Panc1 (cell line): ENCODE measurements at regions not wholly inside any gene's neighbourhood (a gene's known extent, or its start where the extent isn't known, plus 50 kb on each side); places are given as distances from the start of the nearest gene placed in this dataset.

Source experiments
- ATAC-seq: fragments of 200-7000 bp; cut with Tn5 transposase; 2 replicates; pipeline ENCODE4 v1.9.1; 2020; ENCODE audit warnings: mild to moderate bottlenecking, moderate library complexity
- BruUV-seq: library from RNA; stranded (reverse); fragments of 400-500 nt; replicated peaks from 2 replicates; lab custom pipeline; 2021; lab: Mats Ljungman, UMichigan
- CTCF ChIA-PET: fragments of 300-600 bp; sonication (Branson Sonifier 250); formaldehyde crosslinking; loops from one replicate; lab custom pipeline; 2022; ENCODE audit warnings: antibody characterized with exemption; lab: Charles Lee
- POLR2A ChIA-PET: fragments of 300-600 bp; sonication (Branson Sonifier 250); formaldehyde crosslinking; loops from one replicate; lab custom pipeline; 2022; ENCODE audit warnings: antibody characterized with exemption; lab: Charles Lee
- DNase-seq: peaks from one replicate; pipeline ENCODE4 v3.0.0-alpha.2; 2010; ENCODE audit warnings: low read depth, low spot score
- H3K27ac ChIP-seq: 2 replicates; pipeline ENCODE4 v1.5.1; 2011; ENCODE audit warnings: mild to moderate bottlenecking, low read length, inconsistent platforms
- H3K27me3 ChIP-seq: fragments of 200-500 bp; sonication (Bioruptor generic); 2 replicates; pipeline ENCODE4 v1.6.0; 2014; ENCODE audit warnings: low read length, inconsistent platforms; ENCODE audit not compliant: control insufficient read depth, insufficient read depth
- H3K36me3 ChIP-seq: fragments of 200-500 bp; sonication (Bioruptor generic); 2 replicates; pipeline ENCODE4 v1.5.1; 2014; ENCODE audit warnings: inconsistent platforms, mild to moderate bottlenecking, low read length, moderate library complexity; ENCODE audit not compliant: control insufficient read depth, insufficient read depth
- H3K4me1 ChIP-seq: 2 replicates; pipeline ENCODE4 v1.5.1; 2011; ENCODE audit warnings: inconsistent platforms, mild to moderate bottlenecking, low read length, moderate library complexity; ENCODE audit not compliant: control insufficient read depth, insufficient read depth
- H3K4me3 ChIP-seq, 2 experiments: 2 replicates each; pipeline ENCODE4 v1.5.1; 2011 to 2012; ENCODE audit warnings: low read depth in 2 of 2, low read length in 2 of 2, mild to moderate bottlenecking in 2 of 2, inconsistent platforms in 1 of 2, moderate library complexity in 1 of 2
- H3K9me3 ChIP-seq: fragments of 200-500 bp; sonication (Bioruptor generic); 2 replicates; pipeline ENCODE4 v1.5.1; 2014; ENCODE audit warnings: low read depth, mild to moderate bottlenecking, inconsistent platforms, low read length, moderate library complexity; ENCODE audit not compliant: control insufficient read depth, insufficient read depth
- POLR2AphosphoS5 ChIP-seq: IDR thresholded peaks from 2 replicates; pipeline ENCODE4 v1.6.1; 2012; ENCODE audit warnings: mild to moderate bottlenecking, low read depth, low read length, moderate library complexity
- SIN3A ChIP-seq: IDR thresholded peaks from 2 replicates; pipeline ENCODE4 v1.6.1; 2012; ENCODE audit warnings: low read depth, mild to moderate bottlenecking, low read length, moderate library complexity, borderline replicate concordance; ENCODE audit not compliant: insufficient read depth
- TCF7L2 ChIP-seq: IDR thresholded peaks from 2 replicates; pipeline ENCODE4 v1.6.1; 2011; ENCODE audit warnings: mild to moderate bottlenecking, low read depth, low read length, inconsistent platforms
- in situ Hi-C: cut with HindIII; loops from 2 replicates; pipeline ENCODE4 v1.10.0; 2016; ENCODE audit warnings: low sequenced_read_pairs, low pct_unique_long_range_greater_than_20kb
- intact Hi-C: fragments of 100-400 bp; cut with micrococcal nuclease; formaldehyde crosslinking; loops from one replicate; pipeline ENCODE4 v1.10.0; 2022; ENCODE audit not compliant: unreplicated experiment
- TF ChIP-seq, protein P1 (sequence below), 2 experiments: IDR thresholded peaks; 2 replicates each; pipeline ENCODE4 v1.6.1; 2011 to 2012; ENCODE audit warnings: low read depth in 2 of 2, control low read depth in 1 of 2, low read length in 1 of 2, mild to moderate bottlenecking in 1 of 2, moderate library complexity in 1 of 2; ENCODE audit not compliant: insufficient read depth in 1 of 2
- TF ChIP-seq, protein P2 (sequence below): fragments of 450-650 bp; IDR thresholded peaks from 2 replicates; pipeline ENCODE4 v1.5.1; 2017; ENCODE audit warnings: mild to moderate bottlenecking

GRCh38 chr3:127388427-127388826 lies 100.6 kb upstream of the PRR20G start:
- H3K4me3 ChIP-seq = no peak overlapping the region
- in situ Hi-C loops = no loop called here
- H3K9me3 ChIP-seq = no peaks in the 10 kb centered on the region
- ChIA-PET POLR2A (no interaction called here), CTCF (no interaction called here)
- BruUV-seq = no TSS peak
- no peak for TF ChIP-seq SIN3A
- TF ChIP-seq, protein P1, sequence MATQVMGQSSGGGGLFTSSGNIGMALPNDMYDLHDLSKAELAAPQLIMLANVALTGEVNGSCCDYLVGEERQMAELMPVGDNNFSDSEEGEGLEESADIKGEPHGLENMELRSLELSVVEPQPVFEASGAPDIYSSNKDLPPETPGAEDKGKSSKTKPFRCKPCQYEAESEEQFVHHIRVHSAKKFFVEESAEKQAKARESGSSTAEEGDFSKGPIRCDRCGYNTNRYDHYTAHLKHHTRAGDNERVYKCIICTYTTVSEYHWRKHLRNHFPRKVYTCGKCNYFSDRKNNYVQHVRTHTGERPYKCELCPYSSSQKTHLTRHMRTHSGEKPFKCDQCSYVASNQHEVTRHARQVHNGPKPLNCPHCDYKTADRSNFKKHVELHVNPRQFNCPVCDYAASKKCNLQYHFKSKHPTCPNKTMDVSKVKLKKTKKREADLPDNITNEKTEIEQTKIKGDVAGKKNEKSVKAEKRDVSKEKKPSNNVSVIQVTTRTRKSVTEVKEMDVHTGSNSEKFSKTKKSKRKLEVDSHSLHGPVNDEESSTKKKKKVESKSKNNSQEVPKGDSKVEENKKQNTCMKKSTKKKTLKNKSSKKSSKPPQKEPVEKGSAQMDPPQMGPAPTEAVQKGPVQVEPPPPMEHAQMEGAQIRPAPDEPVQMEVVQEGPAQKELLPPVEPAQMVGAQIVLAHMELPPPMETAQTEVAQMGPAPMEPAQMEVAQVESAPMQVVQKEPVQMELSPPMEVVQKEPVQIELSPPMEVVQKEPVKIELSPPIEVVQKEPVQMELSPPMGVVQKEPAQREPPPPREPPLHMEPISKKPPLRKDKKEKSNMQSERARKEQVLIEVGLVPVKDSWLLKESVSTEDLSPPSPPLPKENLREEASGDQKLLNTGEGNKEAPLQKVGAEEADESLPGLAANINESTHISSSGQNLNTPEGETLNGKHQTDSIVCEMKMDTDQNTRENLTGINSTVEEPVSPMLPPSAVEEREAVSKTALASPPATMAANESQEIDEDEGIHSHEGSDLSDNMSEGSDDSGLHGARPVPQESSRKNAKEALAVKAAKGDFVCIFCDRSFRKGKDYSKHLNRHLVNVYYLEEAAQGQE (IDR thresholded peaks at IDR 0.05; ENCODE audit: insufficient read depth in 1 of 2, low read depth in 2 of 2, low read length in 1 of 2) = no peak
- no peak for TF ChIP-seq POLR2AphosphoS5
- TF ChIP-seq TCF7L2 = no peak
- TF ChIP-seq, protein P2, sequence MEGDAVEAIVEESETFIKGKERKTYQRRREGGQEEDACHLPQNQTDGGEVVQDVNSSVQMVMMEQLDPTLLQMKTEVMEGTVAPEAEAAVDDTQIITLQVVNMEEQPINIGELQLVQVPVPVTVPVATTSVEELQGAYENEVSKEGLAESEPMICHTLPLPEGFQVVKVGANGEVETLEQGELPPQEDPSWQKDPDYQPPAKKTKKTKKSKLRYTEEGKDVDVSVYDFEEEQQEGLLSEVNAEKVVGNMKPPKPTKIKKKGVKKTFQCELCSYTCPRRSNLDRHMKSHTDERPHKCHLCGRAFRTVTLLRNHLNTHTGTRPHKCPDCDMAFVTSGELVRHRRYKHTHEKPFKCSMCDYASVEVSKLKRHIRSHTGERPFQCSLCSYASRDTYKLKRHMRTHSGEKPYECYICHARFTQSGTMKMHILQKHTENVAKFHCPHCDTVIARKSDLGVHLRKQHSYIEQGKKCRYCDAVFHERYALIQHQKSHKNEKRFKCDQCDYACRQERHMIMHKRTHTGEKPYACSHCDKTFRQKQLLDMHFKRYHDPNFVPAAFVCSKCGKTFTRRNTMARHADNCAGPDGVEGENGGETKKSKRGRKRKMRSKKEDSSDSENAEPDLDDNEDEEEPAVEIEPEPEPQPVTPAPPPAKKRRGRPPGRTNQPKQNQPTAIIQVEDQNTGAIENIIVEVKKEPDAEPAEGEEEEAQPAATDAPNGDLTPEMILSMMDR = no peak
- 0 out of 2 replicates have a peak, but pooled peaks have one; percentile 24 for ATAC-seq
- intact Hi-C loops = no loop called here
- no peaks in the 10 kb centered on the region for H3K4me1 ChIP-seq
- no peak overlapping the region for H3K27ac ChIP-seq
- H3K36me3 ChIP-seq = no peaks in the 10 kb centered on the region
- no peak for DNase-seq
- peaks cover 6% of the 10 kb centered on the region; the same call in 1 of the 2 replicates for H3K27me3 ChIP-seq

DNA sequence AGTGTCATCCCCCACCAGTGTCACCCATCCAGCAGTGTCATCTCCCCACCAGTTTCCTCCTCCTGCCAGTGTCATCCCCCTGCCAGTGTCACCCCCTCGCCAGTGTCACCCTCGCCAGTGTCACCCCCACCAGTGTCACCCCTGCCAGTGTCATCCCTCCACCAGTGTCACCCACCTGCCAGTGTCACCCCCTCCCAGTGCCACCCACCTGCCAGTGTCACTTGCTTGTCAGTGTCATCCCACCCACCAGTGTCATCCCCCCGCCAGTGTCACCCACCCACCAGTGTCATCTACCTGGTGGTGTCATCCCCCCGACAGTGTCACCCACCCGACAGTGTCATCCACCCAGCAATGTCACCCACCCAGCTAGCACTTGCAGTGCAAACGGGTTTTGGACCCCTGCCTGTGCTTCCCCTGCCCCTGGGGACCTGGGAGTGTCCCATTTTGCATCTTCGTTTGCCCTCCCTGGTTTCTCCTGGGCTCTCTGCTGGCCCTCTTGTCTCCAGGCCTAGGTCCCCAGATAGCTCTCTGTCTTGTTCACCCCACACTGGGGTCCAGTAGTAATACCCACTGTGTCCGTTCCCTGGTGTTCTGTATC lies 99.8 kb upstream of the PRR20G start:
- ATAC-seq (no peak), DNase-seq (no peak)
- no peaks in the 10 kb centered on the region for H3K9me3 ChIP-seq
- no peaks in the 10 kb centered on the region for H3K36me3 ChIP-seq
- intact Hi-C loops (no loop called here), in situ Hi-C loops (no loop called here)
- H3K4me3 ChIP-seq = no peak overlapping the region
- POLR2A ChIA-PET = no interaction called here
- CTCF ChIA-PET = no interaction called here
- H3K27ac ChIP-seq = no peak overlapping the region
- BruUV-seq = no TSS peak
- no peak for TF ChIP-seq SIN3A
- TF ChIP-seq TCF7L2 = no peak
- TF ChIP-seq POLR2AphosphoS5 = no peak
- TF ChIP-seq, protein P2 = no peak
- TF ChIP-seq, protein P1 (IDR thresholded peaks at IDR 0.05; ENCODE audit: insufficient read depth in 1 of 2, low read depth in 2 of 2, low read length in 1 of 2) = no peak
- no peaks in the 10 kb centered on the region for H3K4me1 ChIP-seq
- peaks cover 10% of the 10 kb centered on the region; the same call in 1 of the 2 replicates for H3K27me3 ChIP-seq
